Lung (tissue), 11 donors: ENCODE measurements at regions not wholly inside any gene's neighbourhood (a gene's known extent, or its start where the extent isn't known, plus 50 kb on each side); places are given as distances from the start of the nearest gene placed in this dataset.

Source experiments
- ATAC-seq: fragments of 200-7000 bp; cut with Tn5 transposase; one replicate; pipeline ENCODE4 v1.9.1; 2020; ENCODE audit warnings: moderate number of reproducible peaks; ENCODE audit not compliant: insufficient read depth, low FRiP score
- DNase-seq, 3 donors: peaks; one replicate each; pipeline ENCODE4 v3.0.0-alpha.2; 2013 to 2017
- H3K27ac ChIP-seq, 2 donors: one replicate each; pipeline ENCODE4 v1.5.1; 2013; ENCODE audit warnings: mild to moderate bottlenecking in 2 of 2, moderate library complexity in 2 of 2, control low read depth in 1 of 2, inconsistent platforms in 1 of 2, low read depth in 1 of 2, low read length in 1 of 2
- H3K27me3 ChIP-seq, 3 donors: one replicate each; pipeline ENCODE4 v1.5.1; 2013; ENCODE audit warnings: low read length in 2 of 3; ENCODE audit not compliant: control insufficient read depth in 3 of 3, insufficient read depth in 3 of 3
- H3K36me3 ChIP-seq, 4 donors: one replicate each; pipeline ENCODE4 v1.5.1; 2013; ENCODE audit warnings: low read length in 4 of 4, mild to moderate bottlenecking in 1 of 4, moderate library complexity in 1 of 4; ENCODE audit not compliant: control insufficient read depth in 4 of 4, insufficient read depth in 4 of 4
- H3K4me1 ChIP-seq, 5 donors: one replicate each; pipeline ENCODE4 v1.5.1; 2013; ENCODE audit warnings: low read length in 5 of 5, mild to moderate bottlenecking in 2 of 5, moderate library complexity in 1 of 5; ENCODE audit not compliant: control insufficient read depth in 5 of 5, insufficient read depth in 5 of 5
- H3K4me3 ChIP-seq: one replicate; pipeline ENCODE4 v1.5.1; 2013; ENCODE audit warnings: mild to moderate bottlenecking, control low read depth, moderate library complexity
- H3K9ac ChIP-seq, 2 donors: one replicate each; pipeline ENCODE4 v1.5.1; 2013; ENCODE audit warnings: low read length in 2 of 2, control low read depth in 1 of 2; ENCODE audit not compliant: insufficient read depth in 1 of 2
- H3K9me3 ChIP-seq, 4 donors: one replicate each; pipeline ENCODE4 v1.5.1; 2013; ENCODE audit warnings: low read length in 3 of 4, mild to moderate bottlenecking in 1 of 4, moderate library complexity in 1 of 4; ENCODE audit not compliant: control insufficient read depth in 4 of 4, insufficient read depth in 3 of 4
- WGBS, 2 donors: extraction: QIAGEN DNeasy Blood & Tissue Kit; methylation state at CpG; one replicate each; pipeline ENCODE4 v1.1.7; 2013; 5-methylcytosine and 5-hydroxymethylcytosine counted together
- TF ChIP-seq, protein P1 (sequence below): IDR thresholded peaks from 2 replicates; pipeline ENCODE4 v1.5.1; 2012; ENCODE audit warnings: mild to moderate bottlenecking; ENCODE audit errors: control extremely low read depth, extremely low read depth
- donor health status: control.
- donor health status: control.
- donor health status: Bipolar disorder and iron deficiency.
- donor health status: healthy.
- donor health status: DM: yes; HTN: yes; CAD: no.

DNA sequence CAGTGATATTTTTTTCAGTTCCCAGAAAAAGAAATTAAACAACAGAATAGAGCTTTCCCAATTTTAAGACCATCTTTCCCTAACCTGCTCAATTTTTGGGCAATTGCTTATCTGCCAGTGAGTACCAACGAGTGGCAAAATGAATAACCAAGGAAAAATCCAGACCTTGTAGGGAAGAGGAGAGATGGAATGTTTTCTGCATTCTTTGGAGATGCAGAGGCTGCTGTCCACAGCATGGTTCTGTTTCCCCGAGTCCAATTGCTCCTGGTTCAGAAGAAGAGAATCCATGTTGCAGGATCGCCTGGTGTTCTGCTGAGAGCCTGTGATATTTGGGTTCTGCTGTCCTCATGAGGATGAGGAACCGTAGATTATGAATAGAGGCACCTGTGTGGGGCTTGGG, 68.2 kb upstream of the MGAT5 start:
- H3K27ac ChIP-seq = no peak overlapping the region
- ATAC-seq (no peak), DNase-seq (no peak)
- no peaks in the 10 kb centered on the region for H3K27me3 ChIP-seq
- peaks cover 0 to 4% (median 0%) of the 10 kb centered on the region in 4 donors for H3K36me3 ChIP-seq
- H3K4me3 ChIP-seq = no peak overlapping the region
- TF ChIP-seq, protein P1, sequence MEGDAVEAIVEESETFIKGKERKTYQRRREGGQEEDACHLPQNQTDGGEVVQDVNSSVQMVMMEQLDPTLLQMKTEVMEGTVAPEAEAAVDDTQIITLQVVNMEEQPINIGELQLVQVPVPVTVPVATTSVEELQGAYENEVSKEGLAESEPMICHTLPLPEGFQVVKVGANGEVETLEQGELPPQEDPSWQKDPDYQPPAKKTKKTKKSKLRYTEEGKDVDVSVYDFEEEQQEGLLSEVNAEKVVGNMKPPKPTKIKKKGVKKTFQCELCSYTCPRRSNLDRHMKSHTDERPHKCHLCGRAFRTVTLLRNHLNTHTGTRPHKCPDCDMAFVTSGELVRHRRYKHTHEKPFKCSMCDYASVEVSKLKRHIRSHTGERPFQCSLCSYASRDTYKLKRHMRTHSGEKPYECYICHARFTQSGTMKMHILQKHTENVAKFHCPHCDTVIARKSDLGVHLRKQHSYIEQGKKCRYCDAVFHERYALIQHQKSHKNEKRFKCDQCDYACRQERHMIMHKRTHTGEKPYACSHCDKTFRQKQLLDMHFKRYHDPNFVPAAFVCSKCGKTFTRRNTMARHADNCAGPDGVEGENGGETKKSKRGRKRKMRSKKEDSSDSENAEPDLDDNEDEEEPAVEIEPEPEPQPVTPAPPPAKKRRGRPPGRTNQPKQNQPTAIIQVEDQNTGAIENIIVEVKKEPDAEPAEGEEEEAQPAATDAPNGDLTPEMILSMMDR = no peak
- 97% methylated on average over 4 of the region's 4 CpGs for WGBS, 2 donors
- no peak overlapping the region for H3K9ac ChIP-seq
- no peaks in the 10 kb centered on the region for H3K9me3 ChIP-seq
- peaks cover 0 to 16% (median 0%) of the 10 kb centered on the region in 5 donors for H3K4me1 ChIP-seq

DNA sequence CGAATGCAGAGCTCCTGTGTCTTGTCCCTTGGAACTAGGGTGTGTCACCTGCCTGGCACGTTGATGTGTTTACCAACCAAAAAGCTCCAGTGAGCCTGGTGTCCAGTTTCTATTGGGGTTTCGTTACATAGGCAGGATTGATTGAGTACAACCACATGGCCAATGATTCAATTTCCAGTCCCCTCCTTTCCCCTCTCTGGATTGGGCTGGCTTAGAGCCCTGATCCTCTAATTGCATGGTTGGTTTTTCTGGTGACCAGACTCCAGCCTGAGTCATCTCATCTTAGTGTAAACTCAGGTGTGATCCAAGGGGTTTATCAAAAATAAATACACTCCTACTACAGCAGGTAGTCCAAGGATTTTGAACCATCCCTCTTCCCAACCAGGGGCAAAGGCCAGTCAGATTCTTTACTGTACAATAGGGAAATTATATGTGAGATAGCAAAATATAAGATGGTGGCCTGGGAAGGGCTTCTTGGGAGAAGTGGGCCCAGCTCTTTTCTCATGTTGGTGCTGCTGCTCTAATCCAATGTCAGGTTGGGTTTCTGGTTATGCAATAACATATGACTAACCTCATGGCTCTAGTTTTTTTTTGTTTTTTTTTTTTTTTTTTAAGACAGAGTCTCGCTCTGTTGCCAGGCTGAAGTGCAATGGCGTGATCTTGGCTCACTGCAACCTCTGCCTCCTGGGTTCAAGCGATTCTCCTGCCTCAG, 64.7 kb upstream of the MGAT5 start:
- peaks cover 0 to 18% (median 0%) of the 10 kb centered on the region in 5 donors for H3K4me1 ChIP-seq
- ATAC-seq = peak; percentile 46
- DNase-seq = no peak
- H3K27me3 ChIP-seq = no peaks in the 10 kb centered on the region
- H3K9ac ChIP-seq = no peak overlapping the region
- no peak overlapping the region for H3K27ac ChIP-seq
- H3K36me3 ChIP-seq = peaks cover 0 to 4% (median 0%) of the 10 kb centered on the region in 4 donors
- H3K9me3 ChIP-seq = no peaks in the 10 kb centered on the region
- no peak overlapping the region for H3K4me3 ChIP-seq
- 89% methylated on average over 6 of the region's 6 CpGs for WGBS, 2 donors
- TF ChIP-seq, protein P1 = no peak

DNA sequence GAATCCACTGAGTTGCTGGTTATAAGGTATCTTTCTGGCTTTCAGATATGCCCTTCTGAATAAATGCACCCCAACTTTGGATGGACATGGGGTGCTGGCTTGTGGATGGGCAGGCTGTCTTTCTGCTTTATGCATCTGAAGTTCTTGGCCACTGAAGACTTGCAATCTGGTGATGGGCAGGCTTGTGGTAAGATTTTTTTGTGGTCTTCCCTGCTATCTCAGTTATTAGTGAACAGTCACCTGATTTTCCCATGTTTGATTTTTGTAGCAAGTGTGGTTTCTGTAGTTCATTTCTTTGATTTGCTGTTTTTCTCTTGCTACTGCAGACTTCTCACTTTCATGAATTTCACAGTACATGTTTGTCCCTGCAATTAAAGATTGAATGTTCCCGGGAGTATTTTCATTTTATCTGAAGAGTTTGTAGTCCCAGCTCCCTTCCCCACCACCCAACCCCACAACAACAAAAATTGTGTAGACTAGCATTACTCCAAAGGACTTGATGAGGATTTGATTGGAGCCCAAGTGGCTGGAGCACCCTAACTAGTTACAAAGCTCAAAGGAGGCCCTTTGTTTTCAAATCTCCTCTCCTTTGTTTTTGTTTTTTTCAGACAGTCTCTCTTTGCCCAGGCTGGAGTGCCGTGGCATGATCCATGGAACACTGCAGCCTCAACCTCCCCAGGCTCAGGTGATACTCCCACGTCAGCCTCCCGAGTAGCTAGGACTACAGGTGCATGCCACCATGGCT, 63.6 kb upstream of the MGAT5 start:
- Histone ChIP-seq H3K36me3 (no peaks in the 10 kb centered on the region), H3K9me3 (no peaks in the 10 kb centered on the region), H3K9ac (no peak overlapping the region), H3K4me3 (no peak overlapping the region), H3K4me1 (peaks cover 0 to 22% (median 0%) of the 10 kb centered on the region in 5 donors), H3K27ac (peak overlapping the region in 1 of 2 donors; percentile 59), H3K27me3 (no peaks in the 10 kb centered on the region)
- no peak for ATAC-seq
- TF ChIP-seq, protein P1 = no peak
- no peak for DNase-seq
- WGBS, 2 donors = 95 to 98% methylated on average over 4 of the region's 4 CpGs
